Stimulated activated CD4-positive, alpha-beta T cell treated with anti-CD3 and anti-CD28 coated beads, Interleukin-1b, Interleukin-23, amount 100 ng/mL, for 24 hours (primary cell): ENCODE measurements at regions not wholly inside any gene's neighbourhood (a gene's known extent, or its start where the extent isn't known, plus 50 kb on each side); places are given as distances from the start of the nearest gene placed in this dataset.

Experiments
- DNase-seq, 4 experiments: peaks; one replicate each; pipeline ENCODE4 v3.0.0-alpha.2; 2020; ENCODE audit warnings: low read depth in 4 of 4, low spot score in 1 of 4

- DNase-seq, result no peak
Observed at GRCh38 chr5:152990217-152990616, 500.3 kb upstream of the GRIA1 start.

GRCh38 chr5:152990649-152991048 lies 499.8 kb upstream of the GRIA1 start:
- no peak for DNase-seq

- no peak for DNase-seq
Observed at GRCh38 chr5:152994033-152994680, 496.3 kb upstream of the GRIA1 start.

GRCh38 chr5:152995214-152995725 lies 495.2 kb upstream of the GRIA1 start:
- no peak for DNase-seq

- no peak for DNase-seq
Observed at GRCh38 chr5:153005711-153006110, 484.8 kb upstream of the GRIA1 start.

- no peak for DNase-seq
Observed at GRCh38 chr5:153006681-153007080, 483.8 kb upstream of the GRIA1 start.

- DNase-seq, result no peak
Observed at GRCh38 chr5:153014194-153014593, 476.3 kb upstream of the GRIA1 start.

- no peak for DNase-seq
Observed at GRCh38 chr5:153018121-153018520, 472.3 kb upstream of the GRIA1 start.

GRCh38 chr5:153030755-153031725 lies 459.4 kb upstream of the GRIA1 start:
- no peak for DNase-seq

GRCh38 chr5:153039501-153039900 lies 451.0 kb upstream of the GRIA1 start:
- no peak for DNase-seq

GRCh38 chr5:153043886-153044285 lies 446.6 kb upstream of the GRIA1 start:
- DNase-seq, result no peak

- DNase-seq, result no peak
Observed at GRCh38 chr5:153050496-153051179, 439.8 kb upstream of the GRIA1 start.

GRCh38 chr5:153066281-153066680 lies 424.2 kb upstream of the GRIA1 start:
- no peak for DNase-seq

GRCh38 chr5:153067869-153068268 lies 422.6 kb upstream of the GRIA1 start:
- DNase-seq, result no peak

- no peak for DNase-seq
Observed at GRCh38 chr5:153079396-153079795, 411.1 kb upstream of the GRIA1 start.

GRCh38 chr5:153080940-153081339 lies 409.5 kb upstream of the GRIA1 start:
- DNase-seq, result no peak

- DNase-seq, result no peak
Observed at GRCh38 chr5:153081385-153081784, 409.1 kb upstream of the GRIA1 start.

- DNase-seq, result no peak
Observed at GRCh38 chr5:153084511-153084910, 406.0 kb upstream of the GRIA1 start.

GRCh38 chr5:153086486-153086885 lies 404.0 kb upstream of the GRIA1 start:
- no peak for DNase-seq

- DNase-seq, result no peak
Observed at GRCh38 chr5:153088538-153088937, 401.9 kb upstream of the GRIA1 start.

GRCh38 chr5:153094333-153094732 lies 396.1 kb upstream of the GRIA1 start:
- no peak for DNase-seq

- DNase-seq, result no peak
Observed at GRCh38 chr5:153096381-153096780, 394.1 kb upstream of the GRIA1 start.
